ENCODE measurements at regions not wholly inside any gene's neighbourhood (a gene's known extent, or its start where the extent isn't known, plus 50 kb on each side); places are given as distances from the start of the nearest gene placed in this dataset.

GRCh38 chr14:96635850-96636249, 133.7 kb downstream of the PAPOLA start:
- TF ChIP-seq CTCF (IDR thresholded peaks at IDR 0.05) (no peak), ZFX (IDR thresholded peaks at IDR 0.05; ENCODE audit: borderline replicate concordance) (no peak)

Data from 22Rv1 (cell line).